ENCODE measurements at regions not wholly inside any gene's neighbourhood (a gene's known extent, or its start where the extent isn't known, plus 50 kb on each side); places are given as distances from the start of the nearest gene placed in this dataset.

DNA sequence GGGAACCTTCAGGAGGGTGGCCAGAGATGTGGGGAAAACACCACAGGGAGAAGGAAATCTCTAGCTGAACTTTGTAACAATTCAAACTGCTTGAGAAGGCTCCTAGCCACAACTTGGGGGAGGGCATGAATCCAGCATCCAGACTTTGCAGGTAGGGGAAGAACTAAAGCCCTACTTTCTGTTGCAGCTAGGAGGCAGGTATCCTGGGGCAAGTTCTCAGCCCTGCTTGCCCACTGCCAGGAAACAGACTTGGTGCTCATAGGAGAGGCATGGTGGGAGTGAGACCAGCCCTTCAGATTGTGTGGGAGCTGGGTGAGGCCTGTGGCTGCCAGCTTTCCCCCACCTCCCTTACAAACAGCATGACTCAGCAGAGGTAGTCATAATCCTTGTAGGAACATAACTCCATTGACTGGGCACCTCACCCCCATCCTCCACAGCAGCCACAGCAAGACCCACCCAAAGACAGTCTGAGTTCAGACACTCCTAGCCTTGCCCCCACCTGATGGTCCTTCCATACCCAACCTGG lies 209.5 kb upstream of the CPEB2 start:
- DNase-seq (ENCODE audit: low spot score), result no peak

GRCh38 chr4:14800977-14801376 lies 201.3 kb upstream of the CPEB2 start:
- intact Hi-C loops (cut with DNase I), result no loop called here
- no peak for DNase-seq (ENCODE audit: low spot score)

More for the DNA sequence above, 209.5 kb upstream of the CPEB2 start:
- intact Hi-C loops (cut with DNase I), result no loop called here

DNA sequence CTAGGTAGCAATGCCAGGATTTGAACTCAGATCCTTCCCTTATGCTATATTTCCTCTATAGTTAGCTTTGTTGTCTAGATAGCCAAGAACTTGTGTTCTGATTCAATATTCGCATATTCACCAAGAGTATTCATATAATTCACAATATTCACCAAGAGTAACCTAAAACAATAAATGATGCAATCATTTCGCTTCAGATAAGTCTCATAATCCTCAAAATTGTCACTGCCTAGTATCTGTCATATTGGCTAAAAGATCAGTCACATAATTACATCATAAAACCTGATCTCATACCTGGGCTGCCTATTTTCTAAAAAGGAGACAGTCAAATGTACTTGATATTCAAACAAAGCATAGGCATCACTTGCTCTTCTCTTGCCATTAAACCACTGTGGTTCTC lies 199.7 kb upstream of the CPEB2 start:
- DNase-seq (ENCODE audit: low spot score), result no peak
- intact Hi-C loops (cut with DNase I), result no loop called here

DNA sequence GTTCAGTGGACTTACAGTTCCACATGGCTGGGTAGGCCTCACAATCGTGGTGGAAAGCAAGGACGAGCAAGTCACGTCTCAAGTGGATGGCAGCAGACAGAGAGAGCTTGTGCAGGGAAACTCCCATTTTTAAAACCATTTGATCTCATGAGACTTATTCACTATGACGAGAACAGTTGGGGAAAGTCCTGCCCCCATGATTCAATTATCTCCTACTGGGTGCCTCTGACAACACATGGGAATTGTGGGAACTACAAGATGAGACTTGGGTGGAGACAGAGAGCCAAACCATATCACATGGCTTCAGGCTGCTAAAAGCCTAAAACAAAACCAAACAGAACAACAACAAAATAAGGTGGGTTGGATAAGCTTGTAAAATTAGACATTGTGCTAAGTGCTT lies 194.4 kb upstream of the CPEB2 start:
- intact Hi-C loops (cut with DNase I), result no loop called here
- no peak for DNase-seq (ENCODE audit: low spot score)

DNA sequence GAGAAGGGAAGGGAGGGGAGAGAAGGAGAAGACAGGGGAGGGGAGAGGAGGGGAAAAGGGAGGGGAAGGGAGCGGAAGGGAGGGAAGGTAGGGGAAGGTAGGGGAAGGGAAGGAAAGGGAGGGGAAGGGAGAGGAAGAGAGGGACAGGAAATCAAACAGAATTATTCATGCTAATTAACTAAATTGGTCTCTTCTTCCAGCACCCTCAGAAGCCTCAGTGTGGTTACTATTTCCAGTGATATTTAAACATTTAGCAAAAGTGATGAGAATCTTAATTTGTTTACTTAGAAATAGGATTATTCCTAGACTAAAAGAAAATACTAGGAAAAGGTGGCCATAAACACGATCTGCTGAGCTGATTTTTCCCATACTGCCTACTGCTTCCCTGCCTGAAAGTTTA lies 193.1 kb upstream of the CPEB2 start:
- intact Hi-C loops (cut with DNase I), result no loop called here
- no peak for DNase-seq (ENCODE audit: low spot score)

- DNase-seq (ENCODE audit: low spot score), result no peak
- intact Hi-C loops (cut with DNase I), result no loop called here
These were observed 192.2 kb upstream of the CPEB2 start for GRCh38 chr4:14810121-14810520.

DNA sequence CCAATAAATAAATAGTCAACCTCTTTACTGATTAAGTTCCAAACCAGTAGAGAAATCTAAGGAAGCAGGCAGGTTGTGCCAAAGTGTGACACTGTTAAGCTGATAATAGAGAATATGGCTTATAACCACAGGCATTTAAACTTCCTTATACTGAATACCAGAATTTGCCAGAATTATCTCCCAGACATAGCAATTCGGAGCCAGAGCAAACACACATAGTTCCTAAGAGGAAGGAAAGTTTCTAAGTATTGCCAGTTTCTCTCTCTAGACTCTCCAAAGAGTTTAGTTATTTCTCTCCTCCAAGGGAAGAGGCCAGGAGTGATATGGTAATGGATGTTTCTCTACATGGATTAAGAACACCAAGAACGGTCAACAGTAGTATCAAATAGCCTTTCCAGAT lies 191.7 kb upstream of the CPEB2 start:
- intact Hi-C loops (cut with DNase I), result no loop called here
- no peak for DNase-seq (ENCODE audit: low spot score)

GRCh38 chr4:14812101-14812500 lies 190.2 kb upstream of the CPEB2 start:
- DNase-seq (ENCODE audit: low spot score), result no peak
- intact Hi-C loops (cut with DNase I), result no loop called here

GRCh38 chr4:14816623-14817261 lies 185.5 kb upstream of the CPEB2 start:
- intact Hi-C loops (cut with DNase I), result no loop called here
- DNase-seq (ENCODE audit: low spot score), result no peak

DNA sequence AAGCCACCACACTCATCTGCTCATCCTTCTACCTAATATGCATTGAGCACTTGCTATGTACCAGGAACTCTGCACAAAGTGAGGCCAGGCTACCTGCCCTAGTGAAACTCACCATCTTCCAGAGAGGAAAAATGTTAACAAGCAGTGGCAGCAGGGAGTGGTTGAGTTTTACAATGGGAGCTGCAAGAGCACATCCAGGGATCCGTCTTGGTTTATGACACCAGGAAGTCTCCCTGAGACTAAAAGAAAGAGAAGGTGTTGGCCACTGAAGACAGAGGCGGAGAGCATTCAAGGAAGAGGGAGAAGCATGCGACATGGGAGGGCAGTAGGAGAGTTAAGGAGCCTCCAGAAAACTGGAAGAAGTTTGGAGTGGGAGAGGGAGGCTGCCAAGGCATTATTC lies 178.1 kb upstream of the CPEB2 start:
- DNase-seq (ENCODE audit: low spot score), result no peak
- intact Hi-C loops (cut with DNase I), result no loop called here

GRCh38 chr4:14827111-14827510 lies 175.2 kb upstream of the CPEB2 start:
- DNase-seq (ENCODE audit: low spot score), result peak; percentile 84

DNA sequence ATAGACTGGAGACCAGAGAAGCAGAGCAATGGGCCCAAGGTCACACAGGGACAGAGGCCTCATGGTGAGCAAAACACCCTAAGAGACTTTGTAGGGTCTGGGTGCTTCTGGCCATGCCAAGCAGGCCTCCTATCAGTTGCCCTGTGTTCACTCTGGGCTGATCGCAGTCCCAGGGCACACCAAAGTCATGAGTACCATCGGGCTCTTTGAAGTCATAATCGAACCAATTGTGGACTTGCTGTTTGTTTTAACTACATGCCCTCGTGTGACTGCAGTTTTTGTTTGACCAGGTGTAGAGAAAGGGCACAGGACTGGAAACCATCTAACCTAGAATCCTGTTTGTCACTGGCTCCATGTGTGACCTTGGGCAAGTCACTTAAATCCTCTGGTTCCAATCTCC lies 172.5 kb upstream of the CPEB2 start:
- DNase-seq (ENCODE audit: low spot score), result no peak
- intact Hi-C loops (cut with DNase I), result loop anchor here in 1 of 2 donors (10.0 kb wide), 1 partner anchor 175 kb away; the partner anchor contains the start of gene CPEB2

More at GRCh38 chr4:14827111-14827510, 175.2 kb upstream of the CPEB2 start:
- intact Hi-C loops (cut with DNase I), result no loop called here

GRCh38 chr4:14831416-14831815 lies 170.9 kb upstream of the CPEB2 start:
- intact Hi-C loops (cut with DNase I), result loop anchor here in 1 of 2 donors (10.0 kb wide), 1 partner anchor 173 kb away; the partner anchor contains the start of gene CPEB2
- no peak for DNase-seq (ENCODE audit: low spot score)

DNA sequence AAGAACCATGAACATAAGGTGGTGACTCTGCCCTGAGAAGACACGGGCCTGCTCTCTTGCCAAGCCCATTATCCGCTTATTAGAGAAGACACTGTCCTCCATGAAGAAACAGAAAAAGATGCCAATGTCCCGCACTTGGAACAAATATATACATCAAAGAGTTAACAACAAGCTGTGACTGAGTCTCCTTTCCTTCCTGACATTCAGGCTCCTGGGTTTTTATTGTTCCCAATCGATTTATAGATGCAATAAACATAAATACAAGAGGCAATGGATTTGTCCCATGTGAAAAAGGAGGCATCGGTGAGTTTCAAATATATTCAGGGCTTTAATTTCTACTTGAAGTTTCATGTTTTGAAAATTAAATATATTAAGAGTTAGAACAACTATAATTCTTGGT lies 169.2 kb upstream of the CPEB2 start:
- intact Hi-C loops (cut with DNase I), result loop anchor here in 1 of 2 donors (10.0 kb wide), 1 partner anchor 172 kb away; the partner anchor contains the start of gene CPEB2
- no peak for DNase-seq (ENCODE audit: low spot score)

DNA sequence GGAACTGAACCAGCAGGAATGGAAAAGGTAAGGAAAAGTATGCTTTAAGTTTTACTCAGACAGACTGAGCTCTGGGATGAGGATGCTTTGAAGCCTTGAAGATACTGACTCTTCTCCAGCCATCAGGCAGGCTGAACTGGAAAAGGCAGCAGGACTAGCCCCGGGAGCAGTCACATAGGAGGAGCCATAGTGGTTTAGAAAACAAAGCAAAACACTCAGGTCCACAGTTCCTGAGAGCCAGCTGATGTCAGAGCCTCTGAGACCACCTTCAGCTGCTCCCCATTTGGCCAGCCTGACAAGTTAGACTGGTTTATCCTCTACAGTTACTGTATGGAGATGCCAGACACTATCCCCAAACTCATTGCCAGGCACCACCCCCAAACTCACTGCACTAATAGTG lies 167.9 kb upstream of the CPEB2 start:
- intact Hi-C loops (cut with DNase I), result loop anchor here in 1 of 2 donors (10.0 kb wide), 1 partner anchor 170 kb away; the partner anchor contains the start of gene CPEB2
- DNase-seq (ENCODE audit: low spot score), result no peak

DNA sequence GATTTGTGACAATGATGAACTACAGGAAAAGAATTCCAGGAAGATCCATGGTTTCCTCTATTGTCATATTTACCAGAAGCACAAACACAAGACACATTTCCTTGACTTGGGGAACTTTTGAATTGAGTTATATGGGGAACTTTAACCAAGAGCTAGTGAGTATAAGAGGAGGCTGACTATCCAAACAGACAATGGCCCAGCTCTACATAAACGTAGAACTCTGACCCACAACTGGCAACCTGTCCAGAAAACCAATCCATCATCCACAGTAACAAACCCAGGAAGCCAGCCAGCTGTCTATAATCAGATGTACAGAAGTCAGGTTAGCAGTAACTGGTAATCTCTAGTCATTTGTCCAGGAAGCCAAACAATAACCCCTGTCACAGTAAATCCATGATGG lies 167.0 kb upstream of the CPEB2 start:
- DNase-seq (ENCODE audit: low spot score), result no peak
- intact Hi-C loops (cut with DNase I), result loop anchor here in 1 of 2 donors (10.0 kb wide), 1 partner anchor 170 kb away; the partner anchor contains the start of gene CPEB2

- no peak for DNase-seq (ENCODE audit: low spot score)
- intact Hi-C loops (cut with DNase I), result loop anchor here in 1 of 2 donors (10.0 kb wide), 1 partner anchor 169 kb away; the partner anchor contains the start of gene CPEB2
These were observed 166.4 kb upstream of the CPEB2 start for GRCh38 chr4:14835708-14836425.

- DNase-seq (ENCODE audit: low spot score), result no peak
- intact Hi-C loops (cut with DNase I), result loop anchor here in 1 of 2 donors (10.0 kb wide), 1 partner anchor 167 kb away; the partner anchor contains the start of gene CPEB2
These were observed 164.4 kb upstream of the CPEB2 start for GRCh38 chr4:14837860-14838259.

DNA sequence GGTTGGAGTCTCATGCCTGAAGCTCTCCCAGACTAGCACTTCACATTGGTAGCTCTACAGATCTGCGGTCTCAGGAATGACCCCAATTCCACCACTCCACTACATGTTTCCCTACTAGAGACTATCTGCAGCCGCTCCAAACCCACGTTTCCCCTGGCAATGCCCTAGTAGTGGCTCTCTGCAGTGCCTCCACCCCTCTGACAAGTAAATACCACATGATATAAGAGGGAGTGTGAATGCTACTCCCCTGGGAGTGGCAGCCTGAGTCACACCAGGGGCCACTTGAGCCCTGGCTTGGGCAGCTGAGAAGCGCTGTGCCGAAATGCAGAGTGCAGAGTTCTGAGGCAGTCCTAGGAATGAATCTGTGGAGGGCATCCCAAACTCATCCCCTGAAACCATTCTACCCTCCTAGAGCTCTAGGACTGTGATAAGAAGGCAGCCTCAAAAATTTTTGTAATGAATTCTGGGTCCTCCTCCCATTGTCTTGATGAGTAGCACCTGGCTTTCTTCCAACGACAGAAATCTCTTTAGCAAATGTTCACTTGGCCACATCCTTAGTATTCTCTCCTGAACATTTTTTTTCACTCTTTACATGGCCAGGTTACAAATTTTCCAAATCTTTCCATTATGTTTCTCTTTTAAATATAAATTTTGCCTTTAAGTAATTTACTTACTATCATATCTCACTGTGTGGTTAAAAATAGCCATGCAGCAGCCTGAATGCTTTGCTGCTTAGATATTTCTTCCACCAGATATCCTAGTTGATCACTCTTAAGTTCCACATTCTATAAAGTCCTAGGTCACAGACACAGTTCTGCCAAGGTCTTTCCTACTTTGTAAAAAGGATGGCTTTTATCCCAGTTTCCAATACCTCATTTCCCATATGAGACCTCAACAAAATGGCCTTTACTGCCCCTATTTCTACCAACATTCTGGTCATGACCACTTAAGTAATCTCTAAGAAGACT lies 160.2 kb upstream of the CPEB2 start:
- DNase-seq (ENCODE audit: low spot score), result peak; percentile 78
- intact Hi-C loops (cut with DNase I), result no loop called here
